HCT116 (cell line): ENCODE measurements at regions not wholly inside any gene's neighbourhood (a gene's known extent, or its start where the extent isn't known, plus 50 kb on each side); places are given as distances from the start of the nearest gene placed in this dataset.

Source experiments
- ATAC-seq: fragments of 200-7000 bp; cut with Tn5 transposase; 2 replicates; pipeline ENCODE4 v1.9.1; 2020; ENCODE audit warnings: mild to moderate bottlenecking, moderate library complexity
- BruUV-seq: library from RNA; stranded (reverse); fragments of 400-500 nt; replicated peaks from 2 replicates; lab custom pipeline; 2021; lab: Mats Ljungman, UMichigan
- CTCF ChIA-PET: fragments of 300-600 bp; sonication (Branson Sonifier 250); formaldehyde crosslinking; loops from one replicate; lab custom pipeline; 2021; ENCODE audit warnings: antibody characterized with exemption; lab: Charles Lee
- POLR2A ChIA-PET: fragments of 300-600, 350-600 bp; sonication (Branson Sonifier 250); formaldehyde crosslinking; loops from one replicate; lab custom pipeline; 2021; ENCODE audit warnings: antibody characterized with exemption; lab: Charles Lee
- RAD21 ChIA-PET, 2 experiments: fragments of 300-600 bp; sonication (Branson Sonifier 250); formaldehyde crosslinking; loops; one replicate each; lab custom pipeline; 2023; ENCODE audit warnings: low total read pairs in 2 of 2; ENCODE audit not compliant: uncharacterized antibody in 2 of 2, unreplicated experiment in 2 of 2, low non-redundant PET in 1 of 2; lab: Charles Lee
- DNase-seq: peaks from one replicate; pipeline ENCODE4 v3.0.0-alpha.2; 2010; ENCODE audit warnings: low read depth, low spot score
- H2AFZ ChIP-seq: fragments of 200-600 bp; shearing (Covaris generic), sonication (generic); 2 replicates; pipeline ENCODE4 v1.6.1; 2017; ENCODE audit warnings: low read depth, mixed run types, mixed read lengths, antibody characterized with exemption, low read length; ENCODE audit not compliant: poor library complexity, severe bottlenecking
- H3K27ac ChIP-seq: 2 replicates; pipeline ENCODE4 v1.5.1; 2012; ENCODE audit warnings: low read depth, low read length
- H3K27me3 ChIP-seq: fragments of 200-600 bp; sonication (generic); 2 replicates; pipeline ENCODE4 v1.6.1; 2016; ENCODE audit warnings: mixed run types, low read length, mixed read lengths; ENCODE audit not compliant: insufficient read depth
- H3K36me3 ChIP-seq, 2 experiments: fragments of 200-500 bp in 1 of 2; fragments of 200-600 bp in 1 of 2; sonication (Bioruptor generic) in 1 of 2; sonication (generic) in 1 of 2; 2 replicates each; pipeline versions ENCODE4 v1.5.1 to v1.6.1; 2014 to 2016; ENCODE audit warnings: low read length in 2 of 2, inconsistent platforms in 1 of 2, mixed read lengths in 1 of 2, mixed run types in 1 of 2; ENCODE audit not compliant: insufficient read depth in 2 of 2, control insufficient read depth in 1 of 2
- H3K4me1 ChIP-seq, 2 experiments: fragments of 200-600 bp in 1 of 2; sonication (generic) in 1 of 2; 2 replicates each; pipeline versions ENCODE4 v1.5.1 to v1.6.1; 2012 to 2017; ENCODE audit warnings: low read length in 2 of 2, inconsistent platforms in 1 of 2, mild to moderate bottlenecking in 1 of 2, mixed read lengths in 1 of 2, mixed run types in 1 of 2, moderate library complexity in 1 of 2; ENCODE audit not compliant: insufficient read depth in 2 of 2, control insufficient read depth in 1 of 2
- H3K4me2 ChIP-seq: fragments of 200-600 bp; sonication (generic); 2 replicates; pipeline ENCODE4 v1.6.1; 2017; ENCODE audit warnings: mixed run types, low read length, mixed read lengths
- H3K4me3 ChIP-seq, 2 experiments: fragments of 200-600 bp in 1 of 2; sonication (generic) in 1 of 2; replicated peaks in 1 of 2; 2 replicates each; pipeline ENCODE4 v1.5.1; 2011 to 2016; ENCODE audit warnings: low read length in 2 of 2, control low read depth in 1 of 2, low read depth in 1 of 2, mild to moderate bottlenecking in 1 of 2, mixed read lengths in 1 of 2, mixed run types in 1 of 2
- H3K79me2 ChIP-seq: fragments of 200-600 bp; sonication (generic); 2 replicates; pipeline ENCODE4 v1.6.1; 2017; ENCODE audit warnings: mild to moderate bottlenecking, mixed run types, low read length, moderate library complexity, mixed read lengths; ENCODE audit not compliant: insufficient read depth
- H3K9ac ChIP-seq: fragments of 200-600 bp; sonication (generic); 2 replicates; pipeline ENCODE4 v1.6.1; 2016; ENCODE audit warnings: low read length, mixed read lengths
- H3K9me2 ChIP-seq: fragments of 200-600 bp; sonication (generic), shearing (Covaris generic); 2 replicates; pipeline ENCODE4 v1.6.1; 2017; ENCODE audit warnings: mixed run types, mild to moderate bottlenecking, moderate library complexity; ENCODE audit not compliant: insufficient read depth
- H3K9me3 ChIP-seq, 2 experiments: fragments of 200-500 bp in 1 of 2; fragments of 200-600 bp in 1 of 2; sonication (Bioruptor generic) in 1 of 2; sonication (generic) in 1 of 2; 2 replicates each; pipeline ENCODE4 v1.6.1; 2014 to 2017; ENCODE audit warnings: low read length in 2 of 2, mixed read lengths in 2 of 2, inconsistent platforms in 1 of 2, low read depth in 1 of 2, mild to moderate bottlenecking in 1 of 2, mixed run types in 1 of 2, moderate library complexity in 1 of 2; ENCODE audit not compliant: control insufficient read depth in 1 of 2, insufficient read depth in 1 of 2
- H4K20me1 ChIP-seq: fragments of 200-600 bp; sonication (generic), shearing (Covaris generic); 2 replicates; pipeline ENCODE4 v1.6.1; 2017; ENCODE audit warnings: mixed run types, mild to moderate bottlenecking, moderate library complexity; ENCODE audit not compliant: insufficient read depth
- ATF3 ChIP-seq: IDR thresholded peaks from 2 replicates; pipeline ENCODE4 v1.6.1; 2012
- CBX3 ChIP-seq: IDR thresholded peaks from 2 replicates; pipeline ENCODE4 v1.6.1; 2012; ENCODE audit warnings: low read depth
- EZH2phosphoT487 ChIP-seq: fragments of 200-600 bp; IDR thresholded peaks from 2 replicates; pipeline ENCODE4 v1.6.1; 2018; ENCODE audit warnings: antibody characterized with exemption, borderline replicate concordance
- RAD21 ChIP-seq: IDR thresholded peaks from 2 replicates; pipeline ENCODE4 v1.6.1; 2012; ENCODE audit warnings: low read depth, mild to moderate bottlenecking
- SIN3A ChIP-seq: IDR thresholded peaks from 2 replicates; pipeline ENCODE4 v1.6.1; 2012; ENCODE audit warnings: low read depth
- SP1 ChIP-seq: IDR thresholded peaks from 2 replicates; pipeline ENCODE4 v1.6.1; 2012; ENCODE audit warnings: low read depth
- YY1 ChIP-seq: IDR thresholded peaks from 2 replicates; pipeline ENCODE4 v1.6.1; 2011; ENCODE audit warnings: low read length, low read depth, moderate library complexity, mild to moderate bottlenecking; ENCODE audit not compliant: insufficient replicate concordance; ENCODE audit errors: extremely low read depth
- intact Hi-C: fragments of 100-400 bp; cut with micrococcal nuclease; formaldehyde crosslinking; loops from 2 replicates; pipeline ENCODE4 v1.10.0; 2022

- Histone ChIP-seq H4K20me1 (no peaks in the 10 kb centered on the region), H3K27ac (no peak overlapping the region), H2AFZ (no peak overlapping the region), H3K79me2 (no peaks in the 10 kb centered on the region), H3K4me2 (no peak overlapping the region), H3K27me3 (no peaks in the 10 kb centered on the region), H3K4me1 (no peaks in the 10 kb centered on the region), H3K9ac (no peak overlapping the region), H3K36me3 (no peaks in the 10 kb centered on the region), H3K9me2 (no peaks in the 10 kb centered on the region), H3K4me3 (no peak overlapping the region), H3K9me3 (peaks cover 10 to 35% of the 10 kb centered on the region in 2 experiments; a peak in 3 of 4 replicates)
- ChIA-PET RAD21 (no interaction called here), POLR2A (no interaction called here), CTCF (no interaction called here)
- intact Hi-C loops: no loop called here
- DNase-seq (no peak), ATAC-seq (no peak)
- no TSS peak for BruUV-seq
- TF ChIP-seq SP1: no peak
Measured at GRCh38 chr18:4751523-4751922, 296.4 kb upstream of the DLGAP1 start.

GRCh38 chr18:4750393-4751346 lies 295.6 kb upstream of the DLGAP1 start:
- Histone ChIP-seq H3K9me2 (no peaks in the 10 kb centered on the region), H3K4me1 (no peaks in the 10 kb centered on the region), H3K36me3 (no peaks in the 10 kb centered on the region), H3K4me3 (no peak overlapping the region), H3K27me3 (no peaks in the 10 kb centered on the region), H4K20me1 (no peaks in the 10 kb centered on the region), H3K79me2 (no peaks in the 10 kb centered on the region), H3K4me2 (no peak overlapping the region), H2AFZ (no peak overlapping the region), H3K9me3 (peaks cover 10 to 33% of the 10 kb centered on the region in 2 experiments; a peak in 3 of 4 replicates), H3K27ac (no peak overlapping the region), H3K9ac (no peak overlapping the region)
- DNase-seq (no peak), ATAC-seq (no peak)
- ChIA-PET RAD21 (interaction anchor here in 1 of 2 experiments (0.5 kb wide), 1 partner anchor 1078 kb away, joined by 3 read pairs; no protein-coding TSS in a partner anchor), POLR2A (no interaction called here), CTCF (no interaction called here)
- intact Hi-C loops: no loop called here
- no TSS peak for BruUV-seq
- TF ChIP-seq ATF3 (no peak), RAD21 (no peak), EZH2phosphoT487 (no peak), SIN3A (no peak), CBX3 (no peak), YY1 (no peak)
